GM12892 (cell line): ENCODE measurements at regions not wholly inside any gene's neighbourhood (a gene's known extent, or its start where the extent isn't known, plus 50 kb on each side); places are given as distances from the start of the nearest gene placed in this dataset.

ENCODE experiments used
- POLR2A ChIP-seq: IDR thresholded peaks from 2 replicates; pipeline ENCODE4 v1.6.1; 2011; ENCODE audit warnings: low read depth, low read length, control low read depth
- POLR2AphosphoS5 ChIP-seq: IDR thresholded peaks from 2 replicates; pipeline ENCODE4 v1.6.1; 2011; ENCODE audit warnings: low read depth, low read length, control low read depth

- no peak for TF ChIP-seq POLR2A
- TF ChIP-seq POLR2AphosphoS5 = no peak
Observed at GRCh38 chr10:63013755-63014154, 119.4 kb upstream of the NRBF2 start.
